ENCODE measurements at regions not wholly inside any gene's neighbourhood (a gene's known extent, or its start where the extent isn't known, plus 50 kb on each side); places are given as distances from the start of the nearest gene placed in this dataset.
"Not testable (repeated sequence)": the region's sequence is repeated elsewhere in the genome, so short reads cannot be mapped to it uniquely, and the experiment has no call there.

- peak overlapping the region; percentile 39; the same call in 1 of the 2 replicates for H3K27ac ChIP-seq
Measured at GRCh38 chr1:148679050-148679786, 69.4 kb upstream of the NUDT4B start.

GRCh38 chr1:148679787-148680326 lies 68.7 kb upstream of the NUDT4B start:
- not testable (repeated sequence) for H3K27ac ChIP-seq

- not testable (repeated sequence) for H3K27ac ChIP-seq
Measured at GRCh38 chr1:148686735-148687134, 61.8 kb upstream of the NUDT4B start.

- not testable (repeated sequence) for H3K27ac ChIP-seq
Measured at GRCh38 chr1:148687376-148687775, 61.2 kb upstream of the NUDT4B start.

Measured in VCaP (cell line).